ENCODE measurements at regions not wholly inside any gene's neighbourhood (a gene's known extent, or its start where the extent isn't known, plus 50 kb on each side); places are given as distances from the start of the nearest gene placed in this dataset.

- TF ChIP-seq CTCF (IDR thresholded peaks at IDR 0.05; ENCODE audit: low read depth, low read length) (no peak), EZH2phosphoT487 (IDR thresholded peaks at IDR 0.05; ENCODE audit: low read depth) (no peak)
These were observed 104.4 kb upstream of the CCDC196 start for GRCh38 chr14:66381755-66382154.
